Transverse colon (tissue), 4 donors: ENCODE measurements at regions not wholly inside any gene's neighbourhood (a gene's known extent, or its start where the extent isn't known, plus 50 kb on each side); places are given as distances from the start of the nearest gene placed in this dataset.

Experiments used
- DNase-seq: peaks from one replicate; pipeline ENCODE4 v3.0.0-alpha.2; 2019
- H3K27ac ChIP-seq, 4 donors: fragments of 200-600 bp; sonication (generic); 2 replicates each; pipeline ENCODE4 v1.5.1; 2016 to 2018; ENCODE audit warnings: inconsistent platforms in 4 of 4
- H3K27me3 ChIP-seq: fragments of 200-600 bp; sonication (generic); 2 replicates; pipeline ENCODE4 v1.5.1; 2017; ENCODE audit warnings: inconsistent platforms
- H3K36me3 ChIP-seq, 4 donors: fragments of 200-600 bp; sonication (generic); 2 replicates each; pipeline ENCODE4 v1.5.1; 2017 to 2019; ENCODE audit warnings: inconsistent platforms in 4 of 4
- H3K4me1 ChIP-seq, 4 donors: fragments of 200-600 bp; sonication (generic); 2 replicates each; pipeline ENCODE4 v1.5.1; 2017 to 2020; ENCODE audit warnings: inconsistent platforms in 4 of 4
- H3K4me3 ChIP-seq, 4 donors: fragments of 200-600 bp; sonication (generic); 1 replicate in 1 of 4; 2 replicates in 3 of 4; pipeline versions ENCODE4 v1.5.1 to v1.6.1; 2017 to 2019; ENCODE audit warnings: inconsistent platforms in 4 of 4
- H3K9me3 ChIP-seq, 2 donors: fragments of 200-600 bp; sonication (generic); 2 replicates each; pipeline ENCODE4 v1.5.1; 2017 to 2019; ENCODE audit warnings: inconsistent platforms in 2 of 2
- CTCF ChIP-seq, 5 experiments: fragments of 200-600 bp in 3 of 5; fragments of 450-650 bp in 2 of 5; sonication (generic) in 3 of 5; IDR thresholded peaks; 1 replicate in 2 of 5; 2 replicates in 3 of 5; pipeline ENCODE4 v1.5.1; 2016 to 2017; ENCODE audit warnings: antibody characterized with exemption in 5 of 5, inconsistent platforms in 3 of 5, mild to moderate bottlenecking in 2 of 5, moderate library complexity in 1 of 5
- EP300 ChIP-seq: sonication (generic); formaldehyde crosslinking; IDR thresholded peaks from one replicate; pipeline ENCODE4 v1.6.1; 2017; ENCODE audit warnings: antibody characterized with exemption, low read depth
- POLR2A ChIP-seq: fragments of 450-650 bp; IDR thresholded peaks from one replicate; pipeline ENCODE4 v1.6.1; 2016; ENCODE audit warnings: antibody characterized with exemption, mild to moderate bottlenecking, moderate library complexity
- POLR2AphosphoS5 ChIP-seq, 3 donors: sonication (generic); formaldehyde crosslinking; IDR thresholded peaks; one replicate each; pipeline ENCODE4 v1.6.1; 2016; ENCODE audit warnings: antibody characterized with exemption in 3 of 3
- WGBS, 2 donors: methylation state at CpG; one replicate each; pipeline ENCODE4 v1.1.5; 2018; ENCODE audit warnings: low coverage in 1 of 2; 5-methylcytosine and 5-hydroxymethylcytosine counted together
- in situ Hi-C, 4 donors: fragments of 200-750 bp; cut with MboI; loops; one replicate each; pipeline versions ENCODE4 v1.15.0 to v1.15.1; 2017; ENCODE audit warnings: low sequenced_read_pairs in 3 of 4, low pct_ligation_motif_present in 1 of 4, low pct_unique_long_range_greater_than_20kb in 1 of 4
- intact Hi-C: fragments of 100-400 bp; cut with DNase I; formaldehyde crosslinking; loops from one replicate; pipeline ENCODE4 v1.15.1; 2023; ENCODE audit warnings: low total_unique reads

GRCh38 chr2:128477026-128477820, 158.6 kb upstream of the HS6ST1 start:
- Histone ChIP-seq H3K27me3 (no peaks in the 10 kb centered on the region), H3K4me3 (no peak overlapping the region), H3K27ac (no peak overlapping the region), H3K4me1 (peaks cover 0 to 3% (median 0%) of the 10 kb centered on the region in 4 donors), H3K36me3 (no peaks in the 10 kb centered on the region), H3K9me3 (no peaks in the 10 kb centered on the region)
- intact Hi-C loops, result no loop called here
- 88 to 93% methylated on average over 3 to 12 of the region's 12 CpGs for WGBS, 2 donors
- in situ Hi-C loops, result no loop called here
- no peak for DNase-seq
- TF ChIP-seq POLR2A, result no peak
- TF ChIP-seq POLR2AphosphoS5 (IDR thresholded peaks at IDR 0.05), result no peak
- TF ChIP-seq EP300, result no peak
- no peak for TF ChIP-seq CTCF (IDR thresholded peaks at IDR 0.05)

GRCh38 chr2:128477891-128478290, 159.2 kb upstream of the HS6ST1 start:
- TF ChIP-seq EP300 (no peak), CTCF (IDR thresholded peaks at IDR 0.05) (no peak), POLR2A (no peak), POLR2AphosphoS5 (IDR thresholded peaks at IDR 0.05) (no peak)
- Histone ChIP-seq H3K4me1 (peaks cover 0 to 3% (median 0%) of the 10 kb centered on the region in 4 donors), H3K4me3 (no peak overlapping the region), H3K27ac (no peak overlapping the region), H3K27me3 (no peaks in the 10 kb centered on the region), H3K36me3 (no peaks in the 10 kb centered on the region), H3K9me3 (no peaks in the 10 kb centered on the region)
- DNase-seq, result no peak
- WGBS, 2 donors, result 88 to 100% methylated on average over 2 of the region's 2 CpGs
- in situ Hi-C loops (no loop called here), intact Hi-C loops (no loop called here)

- in situ Hi-C loops (no loop called here), intact Hi-C loops (no loop called here)
- Histone ChIP-seq H3K36me3 (no peaks in the 10 kb centered on the region), H3K27me3 (peaks cover 3% of the 10 kb centered on the region), H3K27ac (no peak overlapping the region), H3K4me3 (no peak overlapping the region), H3K4me1 (no peaks in the 10 kb centered on the region), H3K9me3 (no peaks in the 10 kb centered on the region)
- WGBS, 2 donors, result 50 to 86% methylated on average over 2 to 27 of the region's 34 CpGs
- no peak for DNase-seq
- no peak for TF ChIP-seq POLR2A
- no peak for TF ChIP-seq EP300
- TF ChIP-seq CTCF (IDR thresholded peaks at IDR 0.05), result no peak
- no peak for TF ChIP-seq POLR2AphosphoS5 (IDR thresholded peaks at IDR 0.05)
Measured at GRCh38 chr2:128485761-128486639, 167.3 kb upstream of the HS6ST1 start.

- Histone ChIP-seq H3K9me3 (no peaks in the 10 kb centered on the region), H3K27me3 (peaks cover 3% of the 10 kb centered on the region), H3K4me3 (no peak overlapping the region), H3K4me1 (no peaks in the 10 kb centered on the region), H3K36me3 (no peaks in the 10 kb centered on the region), H3K27ac (no peak overlapping the region)
- no peak for DNase-seq
- TF ChIP-seq EP300 (no peak), POLR2A (no peak), POLR2AphosphoS5 (IDR thresholded peaks at IDR 0.05) (no peak), CTCF (IDR thresholded peaks at IDR 0.05) (no peak)
- WGBS, 2 donors, result 80 to 85% methylated on average over 5 to 14 of the region's 15 CpGs
- intact Hi-C loops, result no loop called here
- in situ Hi-C loops, result no loop called here
Measured at GRCh38 chr2:128486640-128487375, 168.1 kb upstream of the HS6ST1 start.
